Fibroblast of lung (primary cell): ENCODE measurements at regions not wholly inside any gene's neighbourhood (a gene's known extent, or its start where the extent isn't known, plus 50 kb on each side); places are given as distances from the start of the nearest gene placed in this dataset.

Source experiments
- EZH2 ChIP-seq: IDR thresholded peaks from 2 replicates; pipeline ENCODE4 v1.5.1; 2012; ENCODE audit warnings: low read length, control low read depth, mild to moderate bottlenecking; ENCODE audit errors: missing control alignments
- TF ChIP-seq, protein P1 (sequence below), 2 donors: IDR thresholded peaks in 1 of 2; conservative IDR thresholded peaks in 1 of 2; 1 replicate in 1 of 2; 2 replicates in 1 of 2; pipeline ENCODE4 v1.5.1; 2011 to 2012; ENCODE audit warnings: low read length in 2 of 2, control low read depth in 1 of 2, inconsistent platforms in 1 of 2, low read depth in 1 of 2, mild to moderate bottlenecking in 1 of 2

DNA sequence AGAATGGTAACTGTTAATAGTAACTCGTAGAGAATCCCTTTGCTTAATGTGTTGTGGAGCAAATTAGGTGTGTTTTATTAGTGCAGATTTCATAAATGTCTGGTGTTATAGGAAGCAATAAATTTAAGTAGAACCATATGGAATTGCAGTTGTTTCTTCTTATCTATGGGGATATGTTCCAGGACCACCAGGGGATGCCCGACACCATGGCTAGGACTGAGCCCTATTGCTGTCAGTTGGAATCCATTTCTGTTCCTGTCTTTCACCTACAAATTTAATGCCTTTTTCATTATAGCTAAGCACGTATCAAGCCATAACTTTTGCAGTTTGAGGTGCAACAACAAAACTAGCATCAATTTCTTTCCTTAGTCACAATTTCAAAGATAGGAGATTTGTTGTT is 72.5 kb downstream of the DDIT4L start:
- TF ChIP-seq, protein P1, sequence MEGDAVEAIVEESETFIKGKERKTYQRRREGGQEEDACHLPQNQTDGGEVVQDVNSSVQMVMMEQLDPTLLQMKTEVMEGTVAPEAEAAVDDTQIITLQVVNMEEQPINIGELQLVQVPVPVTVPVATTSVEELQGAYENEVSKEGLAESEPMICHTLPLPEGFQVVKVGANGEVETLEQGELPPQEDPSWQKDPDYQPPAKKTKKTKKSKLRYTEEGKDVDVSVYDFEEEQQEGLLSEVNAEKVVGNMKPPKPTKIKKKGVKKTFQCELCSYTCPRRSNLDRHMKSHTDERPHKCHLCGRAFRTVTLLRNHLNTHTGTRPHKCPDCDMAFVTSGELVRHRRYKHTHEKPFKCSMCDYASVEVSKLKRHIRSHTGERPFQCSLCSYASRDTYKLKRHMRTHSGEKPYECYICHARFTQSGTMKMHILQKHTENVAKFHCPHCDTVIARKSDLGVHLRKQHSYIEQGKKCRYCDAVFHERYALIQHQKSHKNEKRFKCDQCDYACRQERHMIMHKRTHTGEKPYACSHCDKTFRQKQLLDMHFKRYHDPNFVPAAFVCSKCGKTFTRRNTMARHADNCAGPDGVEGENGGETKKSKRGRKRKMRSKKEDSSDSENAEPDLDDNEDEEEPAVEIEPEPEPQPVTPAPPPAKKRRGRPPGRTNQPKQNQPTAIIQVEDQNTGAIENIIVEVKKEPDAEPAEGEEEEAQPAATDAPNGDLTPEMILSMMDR (conservative IDR thresholded peaks at IDR 0.05 in 1 of 2, IDR thresholded peaks at IDR 0.05 in 1 of 2; ENCODE audit: low read depth in 1 of 2, low read length in 2 of 2) = peak; percentile 29 to 38
- TF ChIP-seq EZH2 = no peak
